ENCODE measurements at regions not wholly inside any gene's neighbourhood (a gene's known extent, or its start where the extent isn't known, plus 50 kb on each side); places are given as distances from the start of the nearest gene placed in this dataset.

DNA sequence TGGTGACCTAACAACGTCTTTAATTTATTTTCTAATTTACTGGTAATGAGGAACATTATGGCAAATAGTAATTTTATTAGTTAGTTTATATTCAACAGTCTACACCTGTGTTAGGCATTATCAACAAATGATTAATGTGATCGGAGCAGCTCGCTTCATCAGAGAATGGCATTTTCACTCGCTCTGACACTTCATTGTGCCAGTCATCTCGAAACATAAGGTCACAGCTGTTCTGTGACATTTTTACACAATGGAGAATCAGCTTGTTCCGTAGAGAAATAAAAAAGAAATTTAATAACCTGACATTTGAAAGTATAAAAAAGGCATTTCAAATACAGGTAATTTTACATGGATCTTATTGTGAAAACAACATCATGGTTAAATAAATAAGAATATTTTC lies 858.4 kb downstream of the SLITRK6 start:
- no peaks in the 10 kb centered on the region for H3K36me3 ChIP-seq (ENCODE audit: control insufficient read depth, insufficient read depth, low read length)
- DNase-seq: no peak
- H3K4me1 ChIP-seq (ENCODE audit: control insufficient read depth, insufficient read depth, low read length, poor library complexity, severe bottlenecking): no peaks in the 10 kb centered on the region

DNA sequence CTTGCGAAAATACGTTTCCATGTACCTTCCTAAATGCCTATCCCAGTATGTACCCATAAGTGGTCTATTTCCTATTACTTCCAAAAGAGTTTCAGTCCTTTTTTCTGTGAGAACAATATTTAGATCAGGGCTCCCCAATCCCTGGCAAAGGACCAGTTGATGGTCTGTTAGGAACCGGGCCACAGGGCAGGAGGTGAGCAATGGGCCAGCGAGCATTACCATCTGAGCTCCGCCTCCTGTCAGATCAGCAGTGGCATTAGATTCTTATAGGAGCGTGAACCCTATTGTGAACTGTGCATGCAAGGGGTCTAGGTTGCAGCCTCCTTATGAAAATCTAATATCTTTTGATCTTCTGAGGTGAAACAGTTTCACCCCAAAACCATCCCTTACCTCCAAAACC lies 859.1 kb downstream of the SLITRK6 start:
- no peaks in the 10 kb centered on the region for H3K36me3 ChIP-seq (ENCODE audit: control insufficient read depth, insufficient read depth, low read length)
- H3K27ac ChIP-seq (ENCODE audit: insufficient read depth, low read length, poor library complexity, severe bottlenecking): no peak overlapping the region
- no peaks in the 10 kb centered on the region for H3K27me3 ChIP-seq (replicated peaks; ENCODE audit: control insufficient read depth, insufficient read depth, low read length, poor library complexity, severe bottlenecking)
- H3K4me1 ChIP-seq (ENCODE audit: control insufficient read depth, insufficient read depth, low read length, poor library complexity, severe bottlenecking): no peaks in the 10 kb centered on the region
- no peaks in the 10 kb centered on the region for H3K9me3 ChIP-seq (ENCODE audit: control insufficient read depth, low read length)
- DNase-seq: no peak
- no peak overlapping the region for H3K4me3 ChIP-seq (ENCODE audit: insufficient read depth, low read depth, low read length, poor library complexity, severe bottlenecking)

More for the DNA sequence above, 858.4 kb downstream of the SLITRK6 start:
- Histone ChIP-seq H3K27ac (ENCODE audit: insufficient read depth, low read length, poor library complexity, severe bottlenecking) (no peak overlapping the region), H3K4me3 (ENCODE audit: insufficient read depth, low read depth, low read length, poor library complexity, severe bottlenecking) (no peak overlapping the region), H3K9me3 (ENCODE audit: control insufficient read depth, low read length) (no peaks in the 10 kb centered on the region), H3K27me3 (replicated peaks; ENCODE audit: control insufficient read depth, insufficient read depth, low read length, poor library complexity, severe bottlenecking) (no peaks in the 10 kb centered on the region)

DNA sequence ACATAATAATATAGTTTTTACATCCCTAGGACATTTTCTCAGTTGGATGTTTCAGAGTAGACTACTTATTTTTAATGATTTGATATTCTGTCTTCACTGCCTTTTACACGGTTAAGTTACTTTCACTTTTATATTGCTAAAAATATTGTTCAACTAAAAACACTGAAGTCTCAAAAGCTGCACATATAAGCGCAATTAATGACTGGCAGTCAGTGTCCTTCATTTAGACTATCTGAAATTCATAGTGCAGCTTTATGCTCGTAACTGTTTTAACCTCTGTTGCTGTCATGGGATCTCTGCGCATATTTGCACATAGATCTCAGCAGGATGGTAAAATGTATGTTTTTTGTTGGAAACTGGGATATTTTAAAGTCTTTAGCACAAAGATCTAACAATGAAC lies 864.3 kb downstream of the SLITRK6 start:
- Histone ChIP-seq H3K4me3 (ENCODE audit: insufficient read depth, low read depth, low read length, poor library complexity, severe bottlenecking) (no peak overlapping the region), H3K36me3 (ENCODE audit: control insufficient read depth, insufficient read depth, low read length) (no peaks in the 10 kb centered on the region), H3K27me3 (replicated peaks; ENCODE audit: control insufficient read depth, insufficient read depth, low read length, poor library complexity, severe bottlenecking) (no peaks in the 10 kb centered on the region), H3K27ac (ENCODE audit: insufficient read depth, low read length, poor library complexity, severe bottlenecking) (no peak overlapping the region), H3K9me3 (ENCODE audit: control insufficient read depth, low read length) (no peaks in the 10 kb centered on the region), H3K4me1 (ENCODE audit: control insufficient read depth, insufficient read depth, low read length, poor library complexity, severe bottlenecking) (no peaks in the 10 kb centered on the region)
- DNase-seq: no peak

DNA sequence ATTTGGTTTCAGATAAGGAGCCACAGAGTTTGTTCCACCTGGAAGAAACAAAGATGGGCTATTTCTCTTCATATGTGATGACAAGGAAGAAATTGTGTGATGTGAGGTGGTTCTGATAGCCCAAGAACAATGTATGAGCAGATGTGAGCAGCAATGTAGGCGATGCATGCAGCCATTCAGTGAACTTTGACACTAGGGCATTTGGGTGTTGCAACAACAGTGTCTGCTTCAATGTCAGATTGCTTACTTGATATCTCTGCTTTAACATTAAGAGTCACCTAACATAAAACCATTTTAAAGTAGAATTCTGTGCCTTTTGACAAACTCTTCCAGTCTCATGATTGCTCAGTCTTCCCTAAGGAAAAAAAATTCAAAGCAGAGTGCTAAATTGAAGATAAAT lies 865.4 kb downstream of the SLITRK6 start:
- Histone ChIP-seq H3K9me3 (ENCODE audit: control insufficient read depth, low read length) (no peaks in the 10 kb centered on the region), H3K4me3 (ENCODE audit: insufficient read depth, low read depth, low read length, poor library complexity, severe bottlenecking) (no peak overlapping the region), H3K27me3 (replicated peaks; ENCODE audit: control insufficient read depth, insufficient read depth, low read length, poor library complexity, severe bottlenecking) (no peaks in the 10 kb centered on the region), H3K27ac (ENCODE audit: insufficient read depth, low read length, poor library complexity, severe bottlenecking) (no peak overlapping the region), H3K4me1 (ENCODE audit: control insufficient read depth, insufficient read depth, low read length, poor library complexity, severe bottlenecking) (no peaks in the 10 kb centered on the region), H3K36me3 (ENCODE audit: control insufficient read depth, insufficient read depth, low read length) (no peaks in the 10 kb centered on the region)
- DNase-seq: no peak

DNA sequence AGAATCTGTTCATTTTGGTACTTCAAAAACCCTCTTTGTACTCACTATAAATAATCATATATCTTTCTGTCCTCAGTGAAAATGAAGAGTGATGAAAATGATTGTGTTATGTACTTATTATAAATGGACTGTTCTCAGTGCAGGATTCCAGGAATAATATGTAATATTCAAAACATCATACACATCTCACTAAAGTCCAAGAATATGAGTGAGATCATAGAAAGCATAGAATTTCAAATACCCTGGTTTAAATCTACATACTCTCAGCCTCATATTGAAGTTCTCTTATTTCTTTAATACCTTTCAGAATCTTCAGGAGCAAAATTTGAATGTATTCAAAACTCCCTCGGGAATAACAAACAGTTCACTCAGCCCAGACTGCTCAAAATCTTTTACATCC lies 868.0 kb downstream of the SLITRK6 start:
- no peak for DNase-seq
- H3K36me3 ChIP-seq (ENCODE audit: control insufficient read depth, insufficient read depth, low read length): no peaks in the 10 kb centered on the region
- no peak overlapping the region for H3K4me3 ChIP-seq (ENCODE audit: insufficient read depth, low read depth, low read length, poor library complexity, severe bottlenecking)
- no peaks in the 10 kb centered on the region for H3K4me1 ChIP-seq (ENCODE audit: control insufficient read depth, insufficient read depth, low read length, poor library complexity, severe bottlenecking)
- H3K9me3 ChIP-seq (ENCODE audit: control insufficient read depth, low read length): no peaks in the 10 kb centered on the region
- H3K27ac ChIP-seq (ENCODE audit: insufficient read depth, low read length, poor library complexity, severe bottlenecking): no peak overlapping the region
- no peaks in the 10 kb centered on the region for H3K27me3 ChIP-seq (replicated peaks; ENCODE audit: control insufficient read depth, insufficient read depth, low read length, poor library complexity, severe bottlenecking)

DNA sequence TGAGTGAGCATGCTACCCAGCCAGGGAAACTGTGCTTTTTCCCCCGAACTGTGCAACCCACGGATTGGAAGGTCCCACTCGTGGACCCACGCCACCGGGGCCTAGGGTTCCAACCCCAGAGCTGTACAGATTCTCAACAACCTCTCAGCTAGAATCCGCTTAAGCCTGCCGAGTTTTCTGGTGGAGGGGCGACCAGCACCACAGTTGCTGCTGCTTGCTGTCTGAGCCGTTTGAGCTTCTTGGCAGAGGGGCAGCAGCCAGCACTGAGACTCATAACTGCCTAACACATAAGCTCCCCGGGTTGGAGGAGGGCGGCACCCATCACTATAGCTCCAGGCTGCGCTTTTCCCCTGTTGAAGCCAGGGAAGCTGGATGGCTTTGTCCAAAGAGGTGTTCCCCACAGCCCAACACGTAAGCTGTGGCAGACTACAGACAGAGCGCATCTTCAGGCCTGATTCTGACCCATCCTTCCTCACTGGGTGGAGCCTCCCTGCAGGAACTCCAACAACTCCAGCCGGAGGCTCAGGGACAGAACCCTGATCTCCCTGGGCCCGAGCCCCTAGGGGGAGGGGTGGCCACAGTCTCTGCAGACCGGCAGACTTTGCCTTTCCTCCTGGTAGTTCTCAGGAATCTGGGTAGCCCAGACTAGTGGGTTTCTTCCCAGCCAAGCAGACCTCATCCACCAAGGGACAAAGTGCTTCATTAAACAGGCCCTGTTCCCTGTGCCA lies 871.6 kb downstream of the SLITRK6 start:
- H3K27me3 ChIP-seq (replicated peaks; ENCODE audit: control insufficient read depth, insufficient read depth, low read length, poor library complexity, severe bottlenecking): no peaks in the 10 kb centered on the region
- H3K4me1 ChIP-seq (ENCODE audit: control insufficient read depth, insufficient read depth, low read length, poor library complexity, severe bottlenecking): no peaks in the 10 kb centered on the region
- no peak for DNase-seq
- no peaks in the 10 kb centered on the region for H3K36me3 ChIP-seq (ENCODE audit: control insufficient read depth, insufficient read depth, low read length)
- H3K27ac ChIP-seq (ENCODE audit: insufficient read depth, low read length, poor library complexity, severe bottlenecking): no peak overlapping the region
- no peak overlapping the region for H3K4me3 ChIP-seq (ENCODE audit: insufficient read depth, low read depth, low read length, poor library complexity, severe bottlenecking)
- H3K9me3 ChIP-seq (ENCODE audit: control insufficient read depth, low read length): no peaks in the 10 kb centered on the region

DNA sequence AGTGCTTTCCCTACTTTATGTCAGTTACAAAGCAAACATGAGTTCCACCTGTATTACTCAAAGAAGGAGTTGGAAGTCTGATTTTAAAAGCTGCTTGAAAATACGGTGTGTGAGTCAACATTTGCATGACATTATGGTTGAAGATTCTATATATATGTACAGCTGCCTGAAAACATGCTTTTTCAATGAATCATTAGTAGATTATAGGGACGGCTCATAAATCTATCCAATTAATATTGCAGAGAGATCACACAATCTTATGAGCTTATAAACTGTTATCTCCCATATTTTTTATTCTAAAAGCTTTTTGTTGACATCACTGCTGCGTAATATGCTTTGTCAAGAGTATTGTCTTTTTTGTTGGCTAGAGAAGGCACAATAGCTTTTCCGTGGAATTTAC lies 873.8 kb downstream of the SLITRK6 start:
- Histone ChIP-seq H3K27ac (ENCODE audit: insufficient read depth, low read length, poor library complexity, severe bottlenecking) (no peak overlapping the region), H3K9me3 (ENCODE audit: control insufficient read depth, low read length) (no peaks in the 10 kb centered on the region), H3K27me3 (replicated peaks; ENCODE audit: control insufficient read depth, insufficient read depth, low read length, poor library complexity, severe bottlenecking) (no peaks in the 10 kb centered on the region), H3K4me1 (ENCODE audit: control insufficient read depth, insufficient read depth, low read length, poor library complexity, severe bottlenecking) (no peaks in the 10 kb centered on the region), H3K36me3 (ENCODE audit: control insufficient read depth, insufficient read depth, low read length) (no peaks in the 10 kb centered on the region), H3K4me3 (ENCODE audit: insufficient read depth, low read depth, low read length, poor library complexity, severe bottlenecking) (no peak overlapping the region)
- no peak for DNase-seq

DNA sequence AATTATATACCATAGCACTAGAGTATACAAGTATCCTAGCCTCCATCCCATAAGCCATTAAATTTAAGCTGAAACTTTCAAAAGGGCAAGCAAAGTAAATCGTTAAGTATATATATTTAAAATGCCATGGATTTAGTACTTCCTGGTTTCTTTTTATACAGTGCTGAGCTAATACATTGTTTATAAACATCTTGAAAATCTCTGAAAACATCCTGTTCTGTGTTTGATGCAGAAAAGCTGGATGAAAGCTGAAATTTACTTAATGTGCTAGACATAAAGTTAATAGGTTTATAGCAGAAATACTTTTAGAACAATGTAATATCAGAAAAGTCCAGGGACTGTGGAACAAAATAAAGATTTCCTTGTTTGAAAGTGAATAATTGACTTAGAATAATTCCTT lies 875.4 kb downstream of the SLITRK6 start:
- no peak overlapping the region for H3K4me3 ChIP-seq (ENCODE audit: insufficient read depth, low read depth, low read length, poor library complexity, severe bottlenecking)
- H3K9me3 ChIP-seq (ENCODE audit: control insufficient read depth, low read length): no peaks in the 10 kb centered on the region
- no peaks in the 10 kb centered on the region for H3K36me3 ChIP-seq (ENCODE audit: control insufficient read depth, insufficient read depth, low read length)
- H3K27me3 ChIP-seq (replicated peaks; ENCODE audit: control insufficient read depth, insufficient read depth, low read length, poor library complexity, severe bottlenecking): no peaks in the 10 kb centered on the region
- no peaks in the 10 kb centered on the region for H3K4me1 ChIP-seq (ENCODE audit: control insufficient read depth, insufficient read depth, low read length, poor library complexity, severe bottlenecking)
- no peak overlapping the region for H3K27ac ChIP-seq (ENCODE audit: insufficient read depth, low read length, poor library complexity, severe bottlenecking)
- DNase-seq: no peak

DNA sequence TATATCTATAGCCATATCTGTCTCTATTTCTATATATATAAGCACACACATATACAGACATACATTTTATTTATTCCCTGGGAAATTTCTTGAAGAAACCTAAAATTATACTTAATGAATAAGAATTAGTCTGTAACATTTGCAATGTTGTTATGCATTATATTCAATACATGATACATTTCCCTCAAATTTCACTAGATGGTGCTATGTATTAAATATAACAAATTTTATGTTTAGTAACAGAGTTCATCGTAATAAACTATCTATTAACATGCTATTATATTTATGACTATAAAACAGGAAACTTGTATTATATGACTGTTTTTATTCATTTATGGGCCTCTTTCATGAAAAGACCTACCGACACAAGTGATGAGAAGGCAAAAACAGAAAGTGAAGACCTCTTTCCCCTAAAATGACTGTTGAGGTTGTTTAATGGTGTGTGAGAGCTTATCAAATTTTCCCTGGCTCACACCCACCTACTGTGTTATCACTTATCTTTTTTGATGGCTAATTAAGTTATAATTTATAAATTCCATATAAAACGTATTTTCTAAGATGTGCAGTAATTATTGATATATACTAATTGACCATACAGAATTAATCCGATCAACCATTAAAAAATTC lies 881.9 kb downstream of the SLITRK6 start:
- Histone ChIP-seq H3K27ac (ENCODE audit: insufficient read depth, low read length, poor library complexity, severe bottlenecking) (no peak overlapping the region), H3K4me3 (ENCODE audit: insufficient read depth, low read depth, low read length, poor library complexity, severe bottlenecking) (no peak overlapping the region), H3K9me3 (ENCODE audit: control insufficient read depth, low read length) (no peaks in the 10 kb centered on the region), H3K4me1 (ENCODE audit: control insufficient read depth, insufficient read depth, low read length, poor library complexity, severe bottlenecking) (no peaks in the 10 kb centered on the region), H3K36me3 (ENCODE audit: control insufficient read depth, insufficient read depth, low read length) (no peaks in the 10 kb centered on the region), H3K27me3 (replicated peaks; ENCODE audit: control insufficient read depth, insufficient read depth, low read length, poor library complexity, severe bottlenecking) (no peaks in the 10 kb centered on the region)
- no peak for DNase-seq

DNA sequence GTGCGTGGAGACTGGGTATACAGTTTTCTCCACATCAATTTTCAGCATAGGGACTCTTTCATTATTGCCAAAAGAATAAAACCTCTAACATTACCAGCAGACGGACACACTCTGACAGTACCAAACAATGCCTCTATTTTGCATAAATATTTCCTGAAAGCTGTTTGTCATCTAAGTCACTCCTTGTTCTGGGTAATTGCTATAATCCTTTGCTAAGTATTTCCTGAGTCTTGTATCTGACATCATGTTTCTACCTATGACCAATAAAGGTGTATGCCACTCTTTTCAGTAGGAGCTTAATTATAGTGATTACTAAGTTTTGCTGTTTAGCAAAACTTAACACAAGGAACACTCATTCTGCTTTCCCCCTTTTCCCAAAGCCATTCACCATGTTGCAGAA lies 886.5 kb downstream of the SLITRK6 start:
- no peak overlapping the region for H3K4me3 ChIP-seq (ENCODE audit: insufficient read depth, low read depth, low read length, poor library complexity, severe bottlenecking)
- H3K27me3 ChIP-seq (replicated peaks; ENCODE audit: control insufficient read depth, insufficient read depth, low read length, poor library complexity, severe bottlenecking): no peaks in the 10 kb centered on the region
- no peaks in the 10 kb centered on the region for H3K36me3 ChIP-seq (ENCODE audit: control insufficient read depth, insufficient read depth, low read length)
- DNase-seq: no peak
- no peaks in the 10 kb centered on the region for H3K9me3 ChIP-seq (ENCODE audit: control insufficient read depth, low read length)
- H3K27ac ChIP-seq (ENCODE audit: insufficient read depth, low read length, poor library complexity, severe bottlenecking): no peak overlapping the region
- H3K4me1 ChIP-seq (ENCODE audit: control insufficient read depth, insufficient read depth, low read length, poor library complexity, severe bottlenecking): no peaks in the 10 kb centered on the region
